HG03558 (cell line): ENCODE measurements at regions not wholly inside any gene's neighbourhood (a gene's known extent, or its start where the extent isn't known, plus 50 kb on each side); places are given as distances from the start of the nearest gene placed in this dataset.

ENCODE experiments used
- ATAC-seq: cut with Tn5 transposase; IDR thresholded peaks from one replicate; pipeline ENCODE4 v1.9.1; 2021; ENCODE audit warnings: moderate number of reproducible peaks; ENCODE audit not compliant: unreplicated experiment; ENCODE audit errors: extremely low read depth

GRCh38 chr10:88058750-88059149, 195.3 kb downstream of the PTEN start:
- no peak for ATAC-seq

DNA sequence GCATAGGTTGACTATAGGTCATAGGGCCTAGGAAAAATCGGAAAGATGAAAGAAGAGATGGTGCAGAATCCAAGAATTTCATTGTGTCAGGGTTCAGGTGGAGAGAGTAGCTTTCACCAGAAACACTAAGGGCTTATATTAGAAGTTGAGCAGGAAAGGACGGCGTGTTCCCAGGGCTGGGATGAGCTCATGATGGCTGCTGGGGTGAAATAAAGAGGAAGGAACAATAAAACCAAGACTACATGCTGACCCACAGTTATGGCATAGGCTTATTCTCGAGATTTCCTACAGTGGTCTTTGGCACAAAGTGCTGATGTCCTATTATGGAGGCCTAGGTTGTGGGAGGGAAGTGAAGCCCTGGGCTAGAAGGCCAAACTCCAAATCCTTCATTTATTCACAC, 195.8 kb downstream of the PTEN start:
- ATAC-seq = no peak

DNA sequence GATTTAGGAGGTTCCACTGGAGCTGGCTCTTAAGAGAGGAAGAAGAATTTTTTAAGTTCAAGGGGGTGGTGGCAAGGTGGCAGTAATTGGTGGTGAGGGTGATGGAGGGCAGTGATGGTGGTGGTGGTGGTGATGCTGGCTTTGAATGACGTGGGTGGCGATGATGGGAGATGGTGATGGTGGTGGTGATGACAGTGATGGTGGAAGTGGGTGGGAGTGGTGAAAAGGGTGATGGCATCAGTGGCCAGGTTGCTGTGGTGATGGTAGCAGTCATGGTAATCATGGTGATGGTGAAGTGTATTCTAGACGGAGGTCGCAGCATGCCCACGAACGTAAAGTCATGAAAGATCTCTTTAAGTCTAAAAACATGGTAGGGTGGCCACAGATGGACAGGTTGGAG, 197.3 kb downstream of the PTEN start:
- ATAC-seq = no peak

- ATAC-seq = no peak
Measured at GRCh38 chr10:88062385-88062784, 199.0 kb downstream of the PTEN start.

DNA sequence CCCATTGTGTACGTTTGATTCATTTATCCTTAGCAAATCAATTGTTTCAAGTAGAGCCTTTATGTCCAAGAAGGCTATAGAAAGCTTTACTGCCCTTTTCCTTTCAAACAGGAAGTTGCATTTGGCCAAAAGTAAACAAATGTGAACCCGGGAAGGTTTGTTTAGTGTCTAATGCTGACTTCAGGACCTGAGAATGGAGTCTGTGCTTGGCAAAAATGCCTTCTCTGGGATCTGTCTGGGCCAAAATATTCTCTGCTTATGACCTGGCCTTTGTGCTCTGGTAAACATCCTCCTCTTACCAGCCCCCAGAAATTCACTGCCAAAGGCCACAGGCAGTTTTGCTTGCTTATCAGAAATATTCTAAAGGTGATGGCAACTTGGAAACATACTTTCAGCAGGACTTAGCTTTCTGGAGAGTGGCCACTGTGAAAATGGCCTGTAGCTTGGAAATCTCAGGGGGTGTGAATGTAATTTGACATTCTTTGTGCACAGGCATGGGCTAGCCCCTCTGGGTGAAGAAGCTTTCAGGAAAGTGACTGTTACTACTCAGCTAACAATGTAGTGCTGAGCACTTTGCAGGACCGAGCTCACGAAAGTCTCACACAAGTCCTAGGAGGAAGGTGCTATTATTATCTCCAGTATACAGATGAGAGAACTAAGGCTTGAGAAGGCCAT, 199.5 kb downstream of the PTEN start:
- no peak for ATAC-seq

GRCh38 chr10:88063861-88064557, 200.6 kb downstream of the PTEN start:
- no peak for ATAC-seq

DNA sequence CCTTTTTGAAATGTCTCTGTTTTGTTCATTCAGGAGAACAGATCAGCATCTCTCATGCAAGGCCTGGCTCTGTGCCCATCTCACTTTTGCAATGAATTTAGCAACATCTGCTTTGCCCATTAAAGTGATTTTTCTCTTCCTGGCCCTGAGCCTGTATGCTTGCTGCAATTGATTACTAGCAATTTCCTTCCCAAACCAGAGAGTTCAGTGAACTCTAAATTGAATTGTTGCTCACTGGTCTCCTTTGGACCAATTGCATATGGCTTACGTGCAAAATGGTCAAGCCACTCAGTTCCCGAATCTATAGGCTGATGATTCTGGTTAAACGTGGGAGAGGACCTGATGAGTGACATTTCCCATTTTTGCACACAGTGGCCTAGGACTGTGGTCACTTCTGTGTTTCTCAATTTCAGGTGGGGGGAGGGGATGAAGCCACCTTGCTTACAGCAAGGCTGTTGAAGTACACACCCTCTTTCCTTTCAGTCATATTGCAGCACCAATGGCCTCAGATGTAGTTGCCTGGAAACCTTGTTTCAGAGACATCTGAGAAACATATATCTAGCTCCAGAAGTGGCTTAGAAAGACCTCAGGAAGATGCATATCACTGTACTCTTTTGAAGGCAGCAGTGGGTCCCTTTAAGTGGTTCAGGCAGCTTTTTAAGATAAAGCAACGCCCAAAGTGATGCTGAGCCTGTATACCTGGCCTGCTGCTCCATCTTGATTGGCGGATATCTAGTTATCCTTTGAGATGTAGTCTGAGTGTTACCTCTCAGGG, 201.4 kb downstream of the PTEN start:
- peak; percentile 29 for ATAC-seq

GRCh38 chr10:88065383-88066049, 202.1 kb downstream of the PTEN start:
- no peak for ATAC-seq

DNA sequence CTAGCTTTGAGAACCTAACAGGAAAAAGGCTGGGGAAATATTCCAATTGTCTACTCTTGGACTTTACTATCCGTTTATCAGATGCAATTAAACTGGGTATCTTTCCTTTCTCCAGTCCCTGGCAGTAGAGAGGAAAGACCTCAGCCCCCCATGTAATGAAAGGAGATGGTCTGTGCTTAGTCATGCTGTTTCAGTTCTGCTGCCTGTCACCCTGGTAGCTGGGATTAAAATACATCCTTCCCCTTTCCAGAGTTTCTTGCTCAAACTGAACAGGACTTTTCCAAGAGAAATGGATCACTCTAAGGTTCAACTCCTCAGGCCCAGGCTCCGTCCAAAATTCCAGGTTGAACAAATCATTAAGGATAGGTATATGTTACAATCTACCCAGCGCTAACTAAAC, 202.9 kb downstream of the PTEN start:
- ATAC-seq = no peak

- ATAC-seq = no peak
Measured at GRCh38 chr10:88066876-88067275, 203.5 kb downstream of the PTEN start.

DNA sequence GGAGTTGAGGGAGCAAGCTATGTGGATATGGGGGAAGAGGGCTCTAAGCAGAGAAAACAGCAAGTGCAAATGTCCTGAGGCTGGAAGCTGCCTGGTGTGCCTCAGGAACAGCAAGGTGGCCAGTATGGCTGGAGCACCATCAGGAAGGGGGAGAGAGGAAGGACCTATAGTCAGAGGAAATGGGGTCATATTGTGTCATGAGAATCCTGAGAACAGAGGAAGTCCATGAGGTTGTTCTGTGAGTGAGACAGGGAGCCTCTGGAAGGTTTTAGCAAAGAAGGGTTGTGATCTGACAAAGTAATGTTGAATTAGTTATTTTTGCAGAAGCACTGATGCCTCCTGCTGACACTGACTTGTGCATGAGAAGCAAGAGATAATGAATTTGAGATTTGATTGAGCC, 204.3 kb downstream of the PTEN start:
- no peak for ATAC-seq

DNA sequence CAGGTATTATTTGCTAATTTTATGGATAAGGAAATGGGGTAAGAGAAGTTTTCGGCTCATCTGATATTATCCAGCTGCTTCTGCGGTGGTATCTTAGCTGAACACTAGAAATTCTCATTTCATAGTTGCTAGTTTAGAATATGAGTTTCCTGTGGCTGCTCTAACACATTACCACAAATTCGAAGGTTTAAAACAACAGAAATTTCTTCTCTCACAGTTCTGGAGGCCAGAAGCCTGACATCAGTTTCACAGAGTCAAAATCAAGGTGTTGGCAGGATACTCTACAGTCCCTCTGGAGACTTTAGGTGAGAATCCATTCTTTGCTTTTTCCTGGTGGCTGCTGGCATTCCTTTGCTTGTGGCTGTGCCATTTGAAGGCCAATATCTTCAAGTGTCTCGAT, 205.9 kb downstream of the PTEN start:
- no peak for ATAC-seq

- ATAC-seq = no peak
Measured at GRCh38 chr10:88070080-88070880, 206.9 kb downstream of the PTEN start.

GRCh38 chr10:88071879-88072278, 208.5 kb downstream of the PTEN start:
- ATAC-seq = no peak

GRCh38 chr10:88073682-88074081, 210.3 kb downstream of the PTEN start:
- no peak for ATAC-seq

DNA sequence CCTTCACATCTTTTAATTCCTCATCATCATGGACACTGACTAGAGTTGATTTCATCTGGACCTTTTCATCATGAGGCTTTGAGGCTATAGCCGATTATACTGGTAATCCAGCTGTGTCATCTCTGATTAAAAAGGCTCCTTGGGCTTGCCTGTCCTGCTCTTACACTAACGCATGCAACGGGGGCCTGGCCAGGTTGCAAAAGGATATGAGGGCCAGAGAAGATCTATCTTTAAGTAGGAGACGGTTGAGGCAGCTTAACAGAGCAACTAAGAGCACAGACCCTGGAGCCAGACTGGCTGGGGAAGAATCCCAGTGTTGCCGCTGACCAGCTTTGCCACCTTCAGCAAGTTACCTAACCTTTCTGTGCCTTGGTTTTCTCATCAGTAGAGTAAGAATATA, 211.5 kb downstream of the PTEN start:
- no peak for ATAC-seq

DNA sequence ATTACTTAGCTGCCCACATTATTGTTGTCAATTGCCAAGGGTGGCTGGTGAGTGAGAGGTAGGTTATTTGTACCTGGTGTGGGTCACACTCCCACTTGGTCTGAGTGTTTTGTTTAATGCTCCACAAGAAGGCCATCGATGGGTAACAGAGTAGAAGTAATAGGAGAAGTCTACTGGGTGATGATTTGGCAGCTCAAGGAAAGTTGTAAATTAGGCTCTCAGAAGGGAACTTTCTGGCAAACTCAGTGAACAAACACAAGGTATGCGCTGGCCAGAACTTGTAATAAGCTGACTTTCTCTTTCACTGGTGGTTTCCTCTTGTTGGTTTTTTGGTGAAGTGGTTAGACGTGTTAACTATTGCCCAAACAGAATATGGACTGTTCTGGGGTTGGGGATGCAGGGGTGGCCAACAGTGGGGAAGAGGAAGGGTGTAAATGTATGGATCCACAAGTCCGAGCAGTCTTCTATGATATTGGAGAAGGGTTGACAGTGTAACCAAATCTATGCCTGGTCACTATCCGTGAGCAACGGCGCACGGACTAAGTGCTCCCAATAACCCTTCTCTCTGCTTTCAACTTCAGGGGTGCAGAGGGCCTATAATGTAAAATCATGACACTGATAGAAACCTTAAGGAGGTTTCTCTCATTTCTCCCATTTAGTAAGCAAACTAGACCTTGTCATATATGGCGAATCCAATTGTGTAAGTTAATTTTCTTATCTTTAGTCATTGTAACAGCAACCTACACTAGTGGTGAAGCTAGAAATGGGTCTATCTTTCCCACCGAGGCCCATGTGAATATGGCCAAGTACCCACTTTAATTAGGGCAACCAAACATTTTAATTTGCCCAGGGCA, 212.8 kb downstream of the PTEN start:
- ATAC-seq = no peak

GRCh38 chr10:88077977-88078376, 214.6 kb downstream of the PTEN start:
- ATAC-seq = no peak

- no peak for ATAC-seq
Measured at GRCh38 chr10:88080213-88080612, 216.8 kb downstream of the PTEN start.
